GM06990 (cell line): ENCODE measurements at regions not wholly inside any gene's neighbourhood (a gene's known extent, or its start where the extent isn't known, plus 50 kb on each side); places are given as distances from the start of the nearest gene placed in this dataset.

Experiments
- DNase-seq: peaks from one replicate; pipeline ENCODE4 v3.0.0-alpha.2; 2011; ENCODE audit not compliant: insufficient read length; ENCODE audit errors: extremely low read depth
- H3K27me3 ChIP-seq: replicated peaks from 2 replicates; pipeline ENCODE4 v1.6.0; 2011; ENCODE audit warnings: low read length; ENCODE audit not compliant: control insufficient read depth, insufficient read depth
- H3K36me3 ChIP-seq: 2 replicates; pipeline ENCODE4 v1.5.1; 2011; ENCODE audit warnings: low read length; ENCODE audit not compliant: control insufficient read depth, insufficient read depth
- H3K4me3 ChIP-seq: replicated peaks from 2 replicates; pipeline ENCODE4 v1.5.1; 2011; ENCODE audit warnings: low read depth, mild to moderate bottlenecking, control low read depth, low read length
- TF ChIP-seq, protein P1 (sequence below): IDR thresholded peaks from 2 replicates; pipeline ENCODE4 v1.5.1; 2011; ENCODE audit warnings: low read length, control low read depth, mild to moderate bottlenecking, inconsistent platforms; ENCODE audit not compliant: insufficient read depth, poor library complexity, severe bottlenecking

DNA sequence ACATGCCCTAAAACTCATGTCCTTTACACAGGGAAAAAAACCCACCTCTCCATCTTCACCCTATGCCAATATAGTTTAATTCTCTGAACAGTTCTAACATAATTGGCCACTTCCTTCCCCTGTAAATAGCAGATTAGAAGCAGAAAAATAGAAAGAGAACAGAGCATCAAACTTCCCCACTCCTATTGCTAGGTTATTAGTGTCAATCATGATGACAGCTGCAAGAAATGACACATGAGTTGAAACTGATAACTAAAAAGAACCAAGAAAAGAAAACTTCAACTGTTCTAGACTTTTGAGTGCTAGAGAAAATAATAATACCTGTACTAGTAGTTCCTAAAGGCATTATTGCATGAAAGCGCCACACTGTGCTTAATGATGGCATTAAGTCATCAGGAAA is 284.5 kb upstream of the TRPC5 start:
- Histone ChIP-seq H3K4me3 (no peak overlapping the region), H3K36me3 (no peaks in the 10 kb centered on the region), H3K27me3 (no peaks in the 10 kb centered on the region)
- TF ChIP-seq, protein P1, sequence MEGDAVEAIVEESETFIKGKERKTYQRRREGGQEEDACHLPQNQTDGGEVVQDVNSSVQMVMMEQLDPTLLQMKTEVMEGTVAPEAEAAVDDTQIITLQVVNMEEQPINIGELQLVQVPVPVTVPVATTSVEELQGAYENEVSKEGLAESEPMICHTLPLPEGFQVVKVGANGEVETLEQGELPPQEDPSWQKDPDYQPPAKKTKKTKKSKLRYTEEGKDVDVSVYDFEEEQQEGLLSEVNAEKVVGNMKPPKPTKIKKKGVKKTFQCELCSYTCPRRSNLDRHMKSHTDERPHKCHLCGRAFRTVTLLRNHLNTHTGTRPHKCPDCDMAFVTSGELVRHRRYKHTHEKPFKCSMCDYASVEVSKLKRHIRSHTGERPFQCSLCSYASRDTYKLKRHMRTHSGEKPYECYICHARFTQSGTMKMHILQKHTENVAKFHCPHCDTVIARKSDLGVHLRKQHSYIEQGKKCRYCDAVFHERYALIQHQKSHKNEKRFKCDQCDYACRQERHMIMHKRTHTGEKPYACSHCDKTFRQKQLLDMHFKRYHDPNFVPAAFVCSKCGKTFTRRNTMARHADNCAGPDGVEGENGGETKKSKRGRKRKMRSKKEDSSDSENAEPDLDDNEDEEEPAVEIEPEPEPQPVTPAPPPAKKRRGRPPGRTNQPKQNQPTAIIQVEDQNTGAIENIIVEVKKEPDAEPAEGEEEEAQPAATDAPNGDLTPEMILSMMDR = no peak
- no peak for DNase-seq

DNA sequence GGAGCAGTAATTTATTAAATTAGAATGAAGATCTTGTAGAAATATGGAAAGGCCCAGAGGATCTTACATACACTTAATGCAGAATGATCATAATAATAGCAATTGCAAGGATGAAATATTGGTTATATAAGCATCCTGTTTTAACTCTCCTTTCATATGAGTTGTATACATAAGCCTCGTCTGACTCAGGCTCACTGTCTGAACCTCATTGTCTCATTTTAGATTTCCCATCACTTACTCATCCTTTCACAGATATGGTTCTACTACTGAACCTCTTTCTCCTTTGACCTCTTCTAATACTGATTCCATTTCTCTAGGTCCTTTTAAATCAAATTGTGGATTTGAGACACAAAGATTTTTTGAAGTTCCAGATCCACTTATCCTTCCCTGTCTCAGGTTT is 277.3 kb upstream of the TRPC5 start:
- TF ChIP-seq, protein P1 = no peak
- no peaks in the 10 kb centered on the region for H3K36me3 ChIP-seq
- DNase-seq = no peak
- H3K27me3 ChIP-seq = no peaks in the 10 kb centered on the region
- H3K4me3 ChIP-seq = no peak overlapping the region

DNA sequence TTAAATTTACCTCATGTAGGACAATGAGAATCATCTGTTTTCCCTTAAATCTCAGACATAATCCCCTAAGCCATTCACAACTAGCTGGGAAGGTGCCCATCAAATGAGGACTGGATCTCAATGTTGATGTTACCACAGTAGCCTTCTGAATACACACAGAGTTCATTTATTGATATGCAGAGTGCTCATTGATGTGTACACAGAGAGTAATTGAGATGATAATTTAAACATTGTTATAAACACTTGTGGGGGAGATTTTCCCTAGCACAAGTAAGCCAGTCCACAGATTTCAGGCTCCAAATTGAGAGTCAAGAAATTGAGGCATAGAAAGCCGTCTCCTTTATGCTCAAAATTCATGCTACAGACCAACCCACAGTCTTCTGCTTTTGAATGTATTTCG is 273.4 kb upstream of the TRPC5 start:
- H3K4me3 ChIP-seq = no peak overlapping the region
- no peaks in the 10 kb centered on the region for H3K27me3 ChIP-seq
- TF ChIP-seq, protein P1 = no peak
- DNase-seq = no peak
- H3K36me3 ChIP-seq = no peaks in the 10 kb centered on the region

DNA sequence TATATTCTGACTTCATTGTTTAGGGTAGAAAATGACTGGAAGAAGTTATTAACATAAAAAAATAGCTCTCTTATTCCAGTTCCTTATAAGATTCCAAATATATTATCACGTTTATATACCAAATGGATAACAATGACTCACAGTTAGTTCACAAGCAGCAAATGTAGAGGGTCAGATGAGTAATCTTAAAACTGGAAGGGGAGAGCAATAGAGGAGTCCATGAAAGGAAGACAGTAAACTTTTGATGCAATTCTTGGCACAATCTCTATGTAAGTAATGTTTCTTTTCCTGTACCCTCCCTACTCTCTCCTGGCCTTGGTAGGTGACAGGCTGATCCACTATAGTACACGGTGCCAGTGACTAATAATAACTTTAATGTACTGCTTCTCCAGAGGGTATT is 259.0 kb upstream of the TRPC5 start:
- TF ChIP-seq, protein P1 = no peak
- H3K27me3 ChIP-seq = no peaks in the 10 kb centered on the region
- H3K36me3 ChIP-seq = no peaks in the 10 kb centered on the region
- DNase-seq = no peak
- H3K4me3 ChIP-seq = no peak overlapping the region

DNA sequence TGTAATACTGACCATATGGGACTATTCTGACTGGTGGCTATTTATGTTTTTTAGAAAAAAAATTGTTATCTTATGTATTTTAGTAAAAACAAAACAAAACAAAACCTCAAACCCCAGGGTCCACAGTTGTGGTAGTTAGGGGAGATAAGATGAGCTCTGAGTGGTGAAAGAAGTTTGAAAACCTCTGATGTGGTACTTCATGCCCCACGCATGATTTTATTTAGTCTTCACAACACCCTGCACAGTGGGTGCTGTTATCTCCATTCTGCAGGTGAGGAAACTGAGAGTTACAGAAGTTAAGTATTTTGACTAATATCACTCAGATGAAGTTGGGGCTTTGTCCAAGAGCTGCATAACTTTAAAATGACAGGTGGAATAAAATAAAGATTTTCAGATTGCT is 230.6 kb upstream of the TRPC5 start:
- no peak for DNase-seq
- Histone ChIP-seq H3K27me3 (no peaks in the 10 kb centered on the region), H3K36me3 (no peaks in the 10 kb centered on the region), H3K4me3 (no peak overlapping the region)
- TF ChIP-seq, protein P1 = no peak

DNA sequence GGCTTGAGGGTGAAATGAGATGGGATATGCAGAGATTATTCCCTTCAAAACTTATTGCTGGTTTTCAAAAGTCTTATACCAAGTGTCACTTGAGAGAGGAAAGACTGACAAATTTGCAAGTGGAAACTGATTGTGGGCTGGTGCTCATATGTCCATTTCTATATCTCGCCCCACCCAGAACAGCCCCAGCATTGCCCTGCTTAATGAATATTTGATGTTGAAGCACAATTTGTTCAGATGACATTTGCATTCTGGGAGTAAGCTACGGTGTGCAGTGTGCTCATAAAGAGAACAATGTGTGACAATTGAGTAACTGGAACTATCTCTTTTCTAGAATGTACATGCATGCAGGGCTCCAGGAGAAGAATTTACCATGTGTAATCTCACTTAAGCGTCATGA is 223.5 kb upstream of the TRPC5 start:
- H3K4me3 ChIP-seq = no peak overlapping the region
- DNase-seq = no peak
- H3K36me3 ChIP-seq = no peaks in the 10 kb centered on the region
- H3K27me3 ChIP-seq = no peaks in the 10 kb centered on the region
- TF ChIP-seq, protein P1 = no peak
